ENCODE measurements at regions not wholly inside any gene's neighbourhood (a gene's known extent, or its start where the extent isn't known, plus 50 kb on each side); places are given as distances from the start of the nearest gene placed in this dataset.
"Not testable (repeated sequence)": the region's sequence is repeated elsewhere in the genome, so short reads cannot be mapped to it uniquely, and the experiment has no call there.

- no peak for DNase-seq (ENCODE audit: low read depth)
These were observed 295.4 kb downstream of the RPAP3 start for GRCh38 chr12:47410383-47410782.

DNA sequence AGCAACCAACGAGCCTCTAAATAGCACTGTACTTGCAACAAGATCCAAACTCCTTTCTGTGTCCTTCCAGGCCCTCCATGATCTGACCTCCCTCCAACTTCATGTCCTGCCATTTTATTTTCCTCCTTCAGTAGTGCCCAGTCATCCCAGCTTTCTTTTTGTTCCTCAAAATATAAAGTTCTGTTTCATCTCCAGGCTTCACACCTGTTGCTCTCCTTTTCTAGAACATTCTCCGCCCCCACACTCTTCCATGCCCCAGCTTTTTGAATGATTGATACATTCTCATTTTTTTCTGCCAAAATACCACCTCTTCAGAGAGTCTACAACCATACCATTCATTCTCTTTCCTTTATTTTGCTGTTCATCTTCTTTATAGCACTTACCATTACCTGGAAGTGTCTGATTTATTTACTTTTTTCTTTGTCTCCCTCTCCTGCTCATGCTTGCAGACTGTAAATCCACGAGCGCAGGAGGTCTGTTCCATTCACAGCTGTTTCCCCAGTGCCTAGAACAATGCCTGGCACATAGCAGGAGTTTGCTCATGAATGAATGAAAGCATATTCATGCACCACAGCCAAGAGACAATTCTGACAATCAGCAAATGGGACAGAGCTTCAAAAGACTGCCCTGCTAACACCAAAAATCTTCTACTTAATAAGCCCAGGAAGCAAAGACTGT, 296.4 kb downstream of the RPAP3 start:
- no peak for DNase-seq (ENCODE audit: low read depth)

- DNase-seq (ENCODE audit: low read depth), result no peak
These were observed 297.5 kb downstream of the RPAP3 start for GRCh38 chr12:47408171-47408871.

GRCh38 chr12:47407463-47408129, 298.2 kb downstream of the RPAP3 start:
- no peak for DNase-seq (ENCODE audit: low read depth)

GRCh38 chr12:47403681-47404080, 302.1 kb downstream of the RPAP3 start:
- no peak for DNase-seq (ENCODE audit: low read depth)

DNA sequence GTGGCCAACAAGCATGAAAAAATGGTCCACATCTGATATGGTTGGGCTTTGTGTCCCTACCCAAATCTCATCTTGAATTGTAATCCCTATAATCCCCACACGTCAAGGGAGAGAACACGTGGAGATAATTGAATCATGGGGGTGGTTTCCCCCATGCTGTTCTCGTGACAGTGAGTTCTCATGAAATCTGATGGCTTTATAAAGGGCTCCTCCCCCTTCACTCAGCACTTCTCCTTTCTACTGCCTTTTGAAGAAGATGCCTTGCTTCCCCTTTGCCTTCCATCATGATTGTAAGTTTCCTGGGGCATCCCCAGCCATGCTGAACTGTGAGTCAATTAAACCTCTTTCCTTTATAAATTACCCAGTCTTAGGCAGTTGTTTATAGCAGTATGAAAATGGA, 304.6 kb downstream of the RPAP3 start:
- DNase-seq (ENCODE audit: low read depth), result not testable (repeated sequence)

DNA sequence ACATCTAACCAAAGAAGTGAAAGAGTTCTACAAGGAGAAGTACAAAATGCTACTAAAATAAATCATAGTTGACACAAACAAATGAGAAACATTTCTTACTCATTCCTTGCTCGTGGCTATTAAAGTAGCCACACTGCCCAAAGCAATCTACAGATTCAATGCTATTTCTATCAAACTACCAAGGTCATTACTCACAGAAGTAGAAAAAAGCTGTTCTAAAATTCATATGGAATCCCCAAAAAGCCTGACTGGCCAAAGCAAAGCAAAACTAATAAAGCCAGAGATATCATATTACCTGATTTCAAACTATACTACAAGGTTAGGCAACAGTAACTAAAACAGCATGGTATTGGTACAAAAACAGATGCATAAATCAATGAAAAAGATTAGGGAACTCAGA, 305.6 kb downstream of the RPAP3 start:
- DNase-seq (ENCODE audit: low read depth), result no peak

DNA sequence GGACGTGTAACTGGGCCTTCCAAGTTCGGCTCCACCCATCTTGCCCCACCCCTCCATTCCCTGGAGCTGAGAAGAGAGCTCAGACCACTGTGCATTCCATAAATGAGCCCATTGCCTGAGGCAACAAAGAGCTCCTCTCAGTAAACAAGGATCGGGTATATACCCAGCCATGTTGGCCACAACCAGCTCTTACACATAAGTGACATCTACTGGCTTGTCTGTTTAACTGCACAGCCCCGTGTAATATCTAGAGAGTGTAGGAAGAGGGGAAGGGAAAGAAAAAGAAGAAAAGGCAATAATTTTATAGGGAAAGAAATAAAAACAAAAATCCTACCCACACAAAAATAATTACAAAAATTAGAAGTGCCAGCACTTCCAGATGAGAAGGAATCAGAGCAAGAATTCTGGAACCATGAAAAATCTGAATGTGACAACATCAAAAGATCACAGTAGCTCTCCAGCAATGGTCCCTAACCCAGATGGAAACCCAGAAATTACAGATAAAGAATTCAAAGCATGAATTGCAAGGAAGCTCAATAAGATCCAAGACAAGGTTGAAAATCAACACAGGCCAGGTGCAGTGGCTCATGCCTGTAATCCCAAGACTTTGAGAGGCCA, 308.1 kb downstream of the RPAP3 start:
- peak; percentile 48 for DNase-seq (ENCODE audit: low read depth)

DNA sequence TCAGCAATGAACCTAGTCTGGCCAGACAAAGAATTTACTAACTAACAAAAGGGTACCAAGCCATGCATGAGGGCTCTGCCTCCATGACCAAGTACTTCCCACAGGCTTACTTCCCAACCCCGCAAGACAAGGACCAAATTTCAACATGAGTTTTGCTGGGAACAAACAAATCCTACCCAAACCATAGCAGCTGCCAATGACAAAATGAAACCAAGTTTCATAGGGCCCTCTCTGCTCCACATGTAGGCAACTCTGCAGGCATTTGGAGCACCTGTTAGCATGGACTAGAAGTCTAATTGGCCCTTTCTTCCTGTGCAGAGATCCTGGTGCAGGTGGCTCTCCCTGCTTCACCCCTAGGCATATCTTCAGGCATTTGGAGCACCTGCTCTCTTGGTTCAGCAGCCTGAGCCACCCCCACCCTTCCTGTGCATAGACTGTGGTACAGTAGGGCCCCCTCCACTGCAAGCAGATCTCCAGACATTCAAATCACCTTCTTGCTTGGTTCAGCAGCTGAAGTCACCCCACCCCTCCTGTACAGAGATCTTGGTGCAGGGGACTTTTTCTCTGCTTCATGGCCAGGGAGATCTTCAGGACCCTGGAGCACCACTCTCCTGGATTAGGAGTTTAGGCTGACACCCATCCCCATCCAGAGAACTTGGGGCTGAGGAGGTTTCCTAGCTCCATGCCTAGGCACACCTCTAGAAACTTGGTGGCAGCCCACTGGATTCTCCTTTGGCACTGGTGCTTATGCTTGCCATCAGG, 308.7 kb downstream of the RPAP3 start:
- DNase-seq (ENCODE audit: low read depth), result no peak

GRCh38 chr12:47394070-47394469, 311.8 kb downstream of the RPAP3 start:
- DNase-seq (ENCODE audit: low read depth), result no peak

DNA sequence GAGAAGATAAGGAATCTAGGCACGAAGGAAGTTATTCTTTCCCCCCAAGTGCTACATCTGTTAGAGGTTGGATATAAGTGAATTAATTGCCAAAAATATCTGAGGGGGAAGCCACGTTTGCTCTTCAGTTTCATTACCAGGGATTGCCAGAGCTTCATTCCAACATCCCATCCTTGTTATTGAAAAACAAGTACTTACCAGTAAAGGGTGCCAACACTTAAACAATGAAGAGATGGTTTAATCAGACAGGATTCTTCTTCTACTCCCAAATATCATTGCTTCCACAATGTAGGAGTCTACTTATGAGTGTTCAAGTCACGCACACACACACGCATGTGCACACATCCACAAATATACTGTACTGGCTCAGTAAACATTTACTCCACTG, 312.4 kb downstream of the RPAP3 start:
- DNase-seq (ENCODE audit: low read depth), result no peak

DNA sequence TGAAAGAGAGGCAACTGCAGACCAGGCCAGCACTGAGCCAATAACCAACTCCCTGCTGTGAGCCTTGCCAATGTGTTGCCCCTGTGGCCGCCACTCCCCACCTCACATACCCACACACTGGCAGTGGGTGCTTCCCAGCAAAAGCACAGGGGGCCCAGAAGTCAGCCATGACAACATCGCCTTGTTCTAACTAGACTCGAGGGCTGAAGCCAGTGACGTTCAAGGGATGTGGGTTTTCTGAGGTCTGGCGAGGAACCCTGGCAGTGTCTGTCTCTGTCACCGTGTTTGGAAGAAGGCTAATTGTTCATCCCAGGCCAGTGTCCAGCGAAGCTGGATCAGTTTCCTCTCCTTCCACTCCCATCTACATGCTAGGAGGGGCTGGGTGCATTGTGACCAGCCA, 311.8 kb upstream of the AMIGO2 start:
- no peak for DNase-seq (ENCODE audit: low read depth)

DNA sequence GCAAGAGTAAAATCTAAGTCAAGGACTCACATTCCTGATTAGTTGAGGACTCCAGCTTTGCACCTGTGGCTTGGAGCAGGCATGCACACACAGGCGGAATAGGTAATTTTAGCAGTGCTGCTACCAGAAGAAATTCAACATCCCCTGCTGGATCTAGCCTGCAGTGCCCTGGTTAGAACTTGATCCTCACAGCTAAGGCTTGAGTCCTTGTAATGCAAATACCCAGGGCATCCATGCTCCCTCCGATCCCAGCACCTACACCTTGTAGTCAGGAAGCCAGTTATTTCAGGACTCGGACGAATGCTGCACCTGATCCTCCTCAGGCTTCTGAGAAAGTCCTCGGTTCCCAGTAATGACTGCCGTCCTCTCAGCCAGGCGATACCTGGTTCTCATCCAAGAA, 309.0 kb upstream of the AMIGO2 start:
- no peak for DNase-seq (ENCODE audit: low read depth)

- DNase-seq (ENCODE audit: low read depth), result no peak
These were observed 308.2 kb upstream of the AMIGO2 start for GRCh38 chr12:47387994-47388393.

- DNase-seq (ENCODE audit: low read depth), result no peak
These were observed 305.9 kb upstream of the AMIGO2 start for GRCh38 chr12:47385653-47386052.

DNA sequence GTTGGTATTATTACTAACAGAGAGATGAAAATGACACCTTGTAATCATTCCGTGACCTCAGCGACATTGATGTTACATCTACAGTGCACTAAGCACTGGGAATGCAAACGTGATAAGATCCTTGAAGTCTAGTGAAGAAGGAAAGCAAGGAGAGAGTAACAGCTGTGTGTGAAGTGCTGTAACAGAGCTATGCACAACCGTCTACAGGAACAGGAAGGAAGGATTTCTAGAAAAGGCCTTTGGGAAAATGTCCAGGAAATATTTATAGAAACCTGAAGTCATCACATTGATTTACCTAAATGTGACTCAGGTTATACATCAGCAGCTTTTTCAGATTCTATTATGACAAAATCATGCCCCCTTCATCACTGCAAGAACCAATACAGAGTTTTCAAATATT, 304.2 kb upstream of the AMIGO2 start:
- no peak for DNase-seq (ENCODE audit: low read depth)

DNA sequence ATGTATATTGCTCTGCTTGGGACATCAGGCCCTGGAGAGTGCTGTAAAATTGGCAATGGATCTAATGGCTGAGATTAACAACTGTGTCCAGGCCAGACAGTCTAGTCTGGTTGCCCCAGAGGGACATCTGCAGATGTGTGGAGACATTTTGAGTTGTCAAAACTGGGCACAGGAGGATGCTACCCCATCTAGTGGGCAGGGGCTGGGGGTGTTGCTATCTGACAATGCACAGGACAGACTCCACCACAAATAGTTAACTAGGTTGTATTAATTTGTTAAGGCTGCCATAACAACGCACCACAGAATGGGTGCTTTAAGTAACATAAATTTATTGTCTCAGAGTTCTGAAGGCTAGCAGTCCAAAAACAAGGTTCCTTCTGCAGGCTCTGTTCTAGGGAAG, 302.5 kb upstream of the AMIGO2 start:
- DNase-seq (ENCODE audit: low read depth), result no peak

- no peak for DNase-seq (ENCODE audit: low read depth)
These were observed 299.1 kb upstream of the AMIGO2 start for GRCh38 chr12:47378907-47379306.

GRCh38 chr12:47378222-47378582, 298.4 kb upstream of the AMIGO2 start:
- DNase-seq (ENCODE audit: low read depth), result no peak

- peak; percentile 96 for DNase-seq (ENCODE audit: low read depth)
These were observed 297.9 kb upstream of the AMIGO2 start for GRCh38 chr12:47377414-47378221.

DNA sequence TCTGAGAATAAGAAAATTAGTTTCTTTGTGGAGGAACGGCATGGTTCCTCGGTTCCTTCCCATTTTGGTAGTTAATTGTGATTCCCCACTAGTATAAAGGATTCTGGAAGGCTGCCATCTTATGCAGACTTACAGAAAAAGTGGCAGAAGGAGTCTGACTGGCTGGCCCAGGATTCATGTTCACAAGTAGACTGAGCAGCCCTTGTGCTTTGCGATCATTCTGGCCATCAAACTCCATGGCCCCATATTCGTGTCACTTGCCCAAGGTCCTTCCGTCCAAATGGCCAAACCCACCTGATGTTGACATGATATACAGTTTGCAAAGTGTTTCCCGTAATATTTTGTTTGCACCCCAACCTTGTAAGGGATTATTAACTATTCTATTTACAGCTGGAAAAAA, 297.2 kb upstream of the AMIGO2 start:
- peak; percentile 16 for DNase-seq (ENCODE audit: low read depth)
